HepG2 (cell line): ENCODE measurements at regions not wholly inside any gene's neighbourhood (a gene's known extent, or its start where the extent isn't known, plus 50 kb on each side); places are given as distances from the start of the nearest gene placed in this dataset.
A peak's percentile ranks its signal among the peaks of the same experiment; 100 is the strongest.

Source experiments
- ARNT2 ChIP-seq: sonication (generic); formaldehyde crosslinking; IDR thresholded peaks from 2 replicates; pipeline ENCODE4 v1.8.0; 2022; ENCODE audit warnings: mild to moderate bottlenecking, low read depth, missing genetic modification reagents, moderate library complexity
- BRCA1 ChIP-seq: sonication (generic); formaldehyde crosslinking; IDR thresholded peaks from 2 replicates; pipeline ENCODE4 v1.4.0; 2020; ENCODE audit warnings: missing genetic modification reagents
- MAF1 ChIP-seq: sonication (generic); formaldehyde crosslinking; IDR thresholded peaks from 2 replicates; pipeline ENCODE4 v1.5.0; 2020; ENCODE audit warnings: missing genetic modification reagents, borderline replicate concordance
- PITX1 ChIP-seq: sonication (generic); formaldehyde crosslinking; IDR thresholded peaks from 2 replicates; pipeline ENCODE4 v1.5.1; 2020; ENCODE audit warnings: mild to moderate bottlenecking, missing genetic modification reagents
- REXO4 ChIP-seq: sonication (generic); formaldehyde crosslinking; IDR thresholded peaks from 2 replicates; pipeline ENCODE4 v1.8.0; 2022; ENCODE audit warnings: missing genetic modification reagents, mild to moderate bottlenecking, borderline replicate concordance
- RORA ChIP-seq: sonication (generic); formaldehyde crosslinking; IDR thresholded peaks from 2 replicates; pipeline ENCODE4 v1.5.0; 2020; ENCODE audit warnings: mild to moderate bottlenecking, missing genetic modification reagents, moderate library complexity
- SKI ChIP-seq: fragments of 450-650 bp; IDR thresholded peaks from one replicate; pipeline ENCODE4 v1.6.1; 2018; ENCODE audit warnings: mild to moderate bottlenecking; ENCODE audit not compliant: partially characterized antibody
- SUZ12 ChIP-seq: fragments of 150-350 bp; IDR thresholded peaks from 2 replicates; pipeline ENCODE4 v1.6.1; 2014; ENCODE audit warnings: low read depth, low read length
- SYNCRIP ChIP-seq: fragments of 200-400 bp; formaldehyde crosslinking; IDR thresholded peaks from 2 replicates; pipeline ENCODE4 v1.6.1; 2018; ENCODE audit warnings: mild to moderate bottlenecking, low read depth, low read length; ENCODE audit not compliant: insufficient read depth
- ZFP1 ChIP-seq: IDR thresholded peaks from 2 replicates; pipeline ENCODE4 v1.6.1; 2016
- ZNF180 ChIP-seq: sonication (generic); formaldehyde crosslinking; IDR thresholded peaks from 2 replicates; pipeline ENCODE4 v1.4.0; 2020; ENCODE audit warnings: low read depth, missing genetic modification reagents, borderline replicate concordance
- ZNF614 ChIP-seq: IDR thresholded peaks from 2 replicates; pipeline ENCODE4 v1.6.1; 2018; ENCODE audit warnings: missing biosample characterization, missing genetic modification reagents, inconsistent platforms, borderline replicate concordance
- ZNF816 ChIP-seq: sonication (generic); formaldehyde crosslinking; IDR thresholded peaks from 2 replicates; pipeline ENCODE4 v1.8.0; 2022; ENCODE audit warnings: missing genetic modification reagents, mild to moderate bottlenecking, borderline replicate concordance
- TF ChIP-seq, protein P1 (sequence below): fragments of 450-650 bp; IDR thresholded peaks from 2 replicates; pipeline ENCODE4 v1.6.1; 2016
- TF ChIP-seq, protein P2 (sequence below): sonication (generic); formaldehyde crosslinking; IDR thresholded peaks from 2 replicates; pipeline ENCODE4 v1.5.0; 2020; ENCODE audit warnings: mild to moderate bottlenecking, missing genetic modification reagents
- TF ChIP-seq, protein P3 (sequence below): sonication (generic); formaldehyde crosslinking; IDR thresholded peaks from 2 replicates; pipeline ENCODE4 v1.5.0; 2020; ENCODE audit warnings: missing genetic modification reagents

DNA sequence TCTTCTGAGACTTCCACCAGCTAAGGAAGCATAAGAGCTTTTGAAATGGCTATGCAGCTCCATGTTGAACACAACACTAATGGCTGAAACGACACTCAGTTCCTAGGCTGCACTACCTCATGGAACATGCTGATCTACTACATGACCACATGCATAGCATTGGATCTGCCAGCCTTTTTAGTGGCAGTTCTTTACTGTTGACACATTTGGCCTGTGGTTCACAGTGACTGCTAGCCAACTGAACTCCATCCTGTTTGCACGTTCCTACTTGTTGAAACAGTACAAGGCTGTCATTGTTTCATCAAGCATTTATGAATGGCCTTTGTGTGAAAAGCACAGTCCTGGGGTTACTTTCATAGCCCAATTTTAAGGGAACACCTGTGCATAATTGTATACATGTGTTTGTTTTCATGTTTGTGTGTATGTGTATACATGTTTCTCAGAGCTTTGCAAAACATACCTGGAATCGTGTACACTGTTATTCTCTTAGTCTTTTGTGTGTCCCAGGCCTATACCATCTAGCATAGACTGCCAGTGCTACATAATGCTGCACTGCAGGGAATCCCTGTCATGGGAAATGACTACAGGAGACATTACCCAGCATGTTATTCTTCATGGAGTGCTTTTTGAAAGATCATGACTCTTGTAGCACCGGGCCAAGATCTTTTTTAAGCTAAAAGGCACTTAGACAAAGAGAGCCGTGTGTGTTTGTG lies 179.6 kb upstream of the ESRRG start (continued):
- TF ChIP-seq BRCA1 (CRISPR knock-in tag), result no peak
- no peak for TF ChIP-seq MAF1
- TF ChIP-seq, protein P1, sequence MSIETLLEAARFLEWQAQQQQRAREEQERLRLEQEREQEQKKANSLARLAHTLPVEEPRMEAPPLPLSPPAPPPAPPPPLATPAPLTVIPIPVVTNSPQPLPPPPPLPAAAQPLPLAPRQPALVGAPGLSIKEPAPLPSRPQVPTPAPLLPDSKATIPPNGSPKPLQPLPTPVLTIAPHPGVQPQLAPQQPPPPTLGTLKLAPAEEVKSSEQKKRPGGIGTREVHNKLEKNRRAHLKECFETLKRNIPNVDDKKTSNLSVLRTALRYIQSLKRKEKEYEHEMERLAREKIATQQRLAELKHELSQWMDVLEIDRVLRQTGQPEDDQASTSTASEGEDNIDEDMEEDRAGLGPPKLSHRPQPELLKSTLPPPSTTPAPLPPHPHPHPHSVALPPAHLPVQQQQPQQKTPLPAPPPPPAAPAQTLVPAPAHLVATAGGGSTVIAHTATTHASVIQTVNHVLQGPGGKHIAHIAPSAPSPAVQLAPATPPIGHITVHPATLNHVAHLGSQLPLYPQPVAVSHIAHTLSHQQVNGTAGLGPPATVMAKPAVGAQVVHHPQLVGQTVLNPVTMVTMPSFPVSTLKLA, result 0 out of 2 replicates have a peak, but pooled peaks have one; percentile 21
- no peak for TF ChIP-seq PITX1 (CRISPR knock-in tag)
- TF ChIP-seq SYNCRIP, result no peak
- no peak for TF ChIP-seq ZNF614 (CRISPR knock-in tag)
- TF ChIP-seq, protein P2, sequence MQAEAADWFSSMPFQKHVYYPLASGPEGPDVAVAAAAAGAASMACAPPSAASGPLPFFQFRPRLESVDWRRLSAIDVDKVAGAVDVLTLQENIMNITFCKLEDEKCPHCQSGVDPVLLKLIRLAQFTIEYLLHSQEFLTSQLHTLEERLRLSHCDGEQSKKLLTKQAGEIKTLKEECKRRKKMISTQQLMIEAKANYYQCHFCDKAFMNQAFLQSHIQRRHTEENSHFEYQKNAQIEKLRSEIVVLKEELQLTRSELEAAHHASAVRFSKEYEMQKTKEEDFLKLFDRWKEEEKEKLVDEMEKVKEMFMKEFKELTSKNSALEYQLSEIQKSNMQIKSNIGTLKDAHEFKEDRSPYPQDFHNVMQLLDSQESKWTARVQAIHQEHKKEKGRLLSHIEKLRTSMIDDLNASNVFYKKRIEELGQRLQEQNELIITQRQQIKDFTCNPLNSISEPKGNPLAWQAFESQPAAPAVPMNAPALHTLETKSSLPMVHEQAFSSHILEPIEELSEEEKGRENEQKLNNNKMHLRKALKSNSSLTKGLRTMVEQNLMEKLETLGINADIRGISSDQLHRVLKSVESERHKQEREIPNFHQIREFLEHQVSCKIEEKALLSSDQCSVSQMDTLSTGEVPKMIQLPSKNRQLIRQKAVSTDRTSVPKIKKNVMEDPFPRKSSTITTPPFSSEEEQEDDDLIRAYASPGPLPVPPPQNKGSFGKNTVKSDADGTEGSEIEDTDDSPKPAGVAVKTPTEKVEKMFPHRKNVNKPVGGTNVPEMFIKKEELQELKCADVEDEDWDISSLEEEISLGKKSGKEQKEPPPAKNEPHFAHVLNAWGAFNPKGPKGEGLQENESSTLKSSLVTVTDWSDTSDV (CRISPR knock-in tag), result no peak
- TF ChIP-seq ZNF180, result no peak
- TF ChIP-seq, protein P3, sequence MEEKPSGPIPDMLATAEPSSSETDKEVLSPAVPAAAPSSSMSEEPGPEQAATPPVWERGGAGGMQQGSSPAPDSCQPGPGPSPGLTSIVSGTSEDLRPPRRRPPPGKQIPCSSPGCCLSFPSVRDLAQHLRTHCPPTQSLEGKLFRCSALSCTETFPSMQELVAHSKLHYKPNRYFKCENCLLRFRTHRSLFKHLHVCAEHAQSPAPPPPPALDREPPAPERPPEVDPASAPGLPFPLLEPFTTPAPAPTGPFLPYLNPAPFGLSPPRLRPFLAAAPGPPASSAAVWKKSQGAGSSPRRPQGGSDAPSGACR (CRISPR knock-in tag), result no peak
- TF ChIP-seq ARNT2, result no peak
- no peak for TF ChIP-seq RORA
- no peak for TF ChIP-seq REXO4 (CRISPR knock-in tag)
- TF ChIP-seq ZNF816 (CRISPR knock-in tag), result no peak
- no peak for TF ChIP-seq SKI
- no peak for TF ChIP-seq SUZ12
- TF ChIP-seq ZFP1 (CRISPR knock-in tag), result no peak
